ENCODE measurements at regions not wholly inside any gene's neighbourhood (a gene's known extent, or its start where the extent isn't known, plus 50 kb on each side); places are given as distances from the start of the nearest gene placed in this dataset.

DNA sequence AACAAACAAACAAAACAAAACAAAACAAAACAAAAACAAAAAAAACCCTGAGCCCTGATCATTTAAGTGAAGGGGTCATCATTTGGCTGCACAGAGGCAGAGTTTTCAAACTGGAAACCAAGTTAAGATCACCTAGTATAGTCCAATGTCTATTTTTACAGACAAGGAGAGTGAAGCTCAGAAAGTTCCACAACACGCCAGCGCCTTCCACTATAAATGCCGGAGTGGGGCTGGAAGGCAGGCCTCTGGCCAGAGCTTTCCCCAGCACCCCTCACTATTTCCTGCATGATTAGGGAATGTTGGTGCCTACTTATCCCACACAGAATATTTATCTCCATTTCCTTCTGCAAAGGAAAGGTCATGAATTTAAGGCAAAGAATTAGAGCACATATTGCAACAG lies 319.7 kb upstream of the WWC1 start:
- TF ChIP-seq, protein P1, sequence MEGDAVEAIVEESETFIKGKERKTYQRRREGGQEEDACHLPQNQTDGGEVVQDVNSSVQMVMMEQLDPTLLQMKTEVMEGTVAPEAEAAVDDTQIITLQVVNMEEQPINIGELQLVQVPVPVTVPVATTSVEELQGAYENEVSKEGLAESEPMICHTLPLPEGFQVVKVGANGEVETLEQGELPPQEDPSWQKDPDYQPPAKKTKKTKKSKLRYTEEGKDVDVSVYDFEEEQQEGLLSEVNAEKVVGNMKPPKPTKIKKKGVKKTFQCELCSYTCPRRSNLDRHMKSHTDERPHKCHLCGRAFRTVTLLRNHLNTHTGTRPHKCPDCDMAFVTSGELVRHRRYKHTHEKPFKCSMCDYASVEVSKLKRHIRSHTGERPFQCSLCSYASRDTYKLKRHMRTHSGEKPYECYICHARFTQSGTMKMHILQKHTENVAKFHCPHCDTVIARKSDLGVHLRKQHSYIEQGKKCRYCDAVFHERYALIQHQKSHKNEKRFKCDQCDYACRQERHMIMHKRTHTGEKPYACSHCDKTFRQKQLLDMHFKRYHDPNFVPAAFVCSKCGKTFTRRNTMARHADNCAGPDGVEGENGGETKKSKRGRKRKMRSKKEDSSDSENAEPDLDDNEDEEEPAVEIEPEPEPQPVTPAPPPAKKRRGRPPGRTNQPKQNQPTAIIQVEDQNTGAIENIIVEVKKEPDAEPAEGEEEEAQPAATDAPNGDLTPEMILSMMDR (IDR thresholded peaks at IDR 0.05; ENCODE audit: low read length) = no peak
- TF ChIP-seq EZH2 (IDR thresholded peaks at IDR 0.05; ENCODE audit: borderline replicate concordance, low read length) = no peak
